Esophagus squamous epithelium (tissue), 4 donors: ENCODE measurements at regions not wholly inside any gene's neighbourhood (a gene's known extent, or its start where the extent isn't known, plus 50 kb on each side); places are given as distances from the start of the nearest gene placed in this dataset.

Experiments used
- CTCF ChIP-seq, 6 experiments: fragments of 450-650 bp in 4 of 6; fragments of 200-600 bp in 2 of 6; sonication (generic) in 2 of 6; IDR thresholded peaks; one replicate each; pipeline ENCODE4 v1.5.1; 2016 to 2019; ENCODE audit warnings: antibody characterized with exemption in 6 of 6, mild to moderate bottlenecking in 4 of 6, moderate library complexity in 4 of 6
- POLR2A ChIP-seq, 4 donors: fragments of 450-650 bp; IDR thresholded peaks; one replicate each; pipeline ENCODE4 v1.6.1; 2017; ENCODE audit warnings: antibody characterized with exemption in 4 of 4, mild to moderate bottlenecking in 4 of 4, moderate library complexity in 3 of 4

GRCh38 chr14:46480817-46481216, 170.8 kb downstream of the RPL10L start:
- TF ChIP-seq POLR2A (IDR thresholded peaks at IDR 0.05) (no peak), CTCF (IDR thresholded peaks at IDR 0.05) (no peak)
